ENCODE measurements at regions not wholly inside any gene's neighbourhood (a gene's known extent, or its start where the extent isn't known, plus 50 kb on each side); places are given as distances from the start of the nearest gene placed in this dataset.
"Not testable (repeated sequence)": the region's sequence is repeated elsewhere in the genome, so short reads cannot be mapped to it uniquely, and the experiment has no call there.

DNA sequence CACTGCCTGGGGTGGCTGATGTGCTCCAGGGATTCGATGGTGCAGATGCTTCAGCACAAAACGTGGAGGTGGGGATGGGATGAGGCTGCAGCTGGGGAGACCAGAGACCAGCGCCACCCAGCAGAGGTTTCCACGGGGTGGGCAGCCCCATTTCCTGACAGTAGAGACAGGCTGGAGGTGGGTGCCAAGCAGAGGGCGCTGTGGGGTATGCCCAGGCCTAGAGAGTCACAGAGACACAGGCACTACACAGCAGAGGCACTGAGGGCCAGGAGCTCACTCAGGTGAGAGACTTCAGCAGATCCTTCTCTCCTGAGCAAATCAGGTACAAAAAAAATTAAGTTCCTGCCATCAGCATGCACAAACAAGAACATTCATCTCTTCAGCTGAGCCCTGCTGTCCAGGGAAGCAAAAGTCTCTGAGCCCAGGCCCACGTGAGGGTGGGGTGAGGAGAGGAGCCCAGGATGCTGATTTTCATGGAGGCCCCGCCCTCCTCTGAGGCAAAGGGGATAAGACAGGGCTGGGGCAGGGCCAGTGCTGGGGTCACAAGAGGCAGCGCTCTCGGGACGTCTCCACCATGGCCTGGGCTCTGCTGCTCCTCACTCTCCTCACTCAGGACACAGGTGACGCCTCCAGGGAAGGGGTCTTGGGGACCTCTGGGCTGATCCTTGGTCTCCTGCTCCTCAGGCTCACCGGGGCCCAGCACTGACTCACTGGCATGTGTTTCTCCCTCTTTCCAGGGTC is 53.1 kb downstream of the GGTLC2 start:
- ChIA-PET POLR2A (no interaction called here), CTCF (no interaction called here)
- no peak overlapping the region for H3K4me3 ChIP-seq (ENCODE audit: low read depth, low read length)
- TF ChIP-seq, protein P1, sequence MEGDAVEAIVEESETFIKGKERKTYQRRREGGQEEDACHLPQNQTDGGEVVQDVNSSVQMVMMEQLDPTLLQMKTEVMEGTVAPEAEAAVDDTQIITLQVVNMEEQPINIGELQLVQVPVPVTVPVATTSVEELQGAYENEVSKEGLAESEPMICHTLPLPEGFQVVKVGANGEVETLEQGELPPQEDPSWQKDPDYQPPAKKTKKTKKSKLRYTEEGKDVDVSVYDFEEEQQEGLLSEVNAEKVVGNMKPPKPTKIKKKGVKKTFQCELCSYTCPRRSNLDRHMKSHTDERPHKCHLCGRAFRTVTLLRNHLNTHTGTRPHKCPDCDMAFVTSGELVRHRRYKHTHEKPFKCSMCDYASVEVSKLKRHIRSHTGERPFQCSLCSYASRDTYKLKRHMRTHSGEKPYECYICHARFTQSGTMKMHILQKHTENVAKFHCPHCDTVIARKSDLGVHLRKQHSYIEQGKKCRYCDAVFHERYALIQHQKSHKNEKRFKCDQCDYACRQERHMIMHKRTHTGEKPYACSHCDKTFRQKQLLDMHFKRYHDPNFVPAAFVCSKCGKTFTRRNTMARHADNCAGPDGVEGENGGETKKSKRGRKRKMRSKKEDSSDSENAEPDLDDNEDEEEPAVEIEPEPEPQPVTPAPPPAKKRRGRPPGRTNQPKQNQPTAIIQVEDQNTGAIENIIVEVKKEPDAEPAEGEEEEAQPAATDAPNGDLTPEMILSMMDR (IDR thresholded peaks at IDR 0.05; ENCODE audit: insufficient read depth, low read length, missing control alignments), result no peak
- DNase-seq (ENCODE audit: low read depth, low spot score), result no peak

DNA sequence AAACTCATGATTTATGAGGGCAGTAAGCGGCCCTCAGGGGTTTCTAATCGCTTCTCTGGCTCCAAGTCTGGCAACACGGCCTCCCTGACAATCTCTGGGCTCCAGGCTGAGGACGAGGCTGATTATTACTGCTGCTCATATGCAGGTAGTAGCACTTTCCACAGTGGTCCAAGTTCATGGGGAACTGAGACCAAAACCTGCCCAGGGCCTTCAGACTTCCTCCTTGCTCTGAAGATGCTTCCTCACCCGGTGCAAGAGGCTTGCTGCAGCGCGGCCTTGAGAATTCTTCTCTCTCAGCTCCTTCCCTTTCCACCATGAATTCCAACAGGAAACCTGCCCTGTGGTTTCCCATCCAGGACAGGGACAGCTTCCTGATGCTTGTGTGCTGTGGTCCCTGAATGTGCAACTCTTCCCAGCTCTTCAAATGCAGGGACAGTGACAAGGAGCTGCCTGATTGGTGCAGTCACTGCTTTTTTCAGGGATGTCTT is 53.9 kb downstream of the GGTLC2 start:
- CTCF ChIA-PET, result no interaction called here
- no peak overlapping the region for H3K4me3 ChIP-seq (ENCODE audit: low read depth, low read length)
- TF ChIP-seq, protein P1 (IDR thresholded peaks at IDR 0.05; ENCODE audit: insufficient read depth, low read length, missing control alignments), result no peak
- no peak for DNase-seq (ENCODE audit: low read depth, low spot score)
- POLR2A ChIA-PET, result no interaction called here

DNA sequence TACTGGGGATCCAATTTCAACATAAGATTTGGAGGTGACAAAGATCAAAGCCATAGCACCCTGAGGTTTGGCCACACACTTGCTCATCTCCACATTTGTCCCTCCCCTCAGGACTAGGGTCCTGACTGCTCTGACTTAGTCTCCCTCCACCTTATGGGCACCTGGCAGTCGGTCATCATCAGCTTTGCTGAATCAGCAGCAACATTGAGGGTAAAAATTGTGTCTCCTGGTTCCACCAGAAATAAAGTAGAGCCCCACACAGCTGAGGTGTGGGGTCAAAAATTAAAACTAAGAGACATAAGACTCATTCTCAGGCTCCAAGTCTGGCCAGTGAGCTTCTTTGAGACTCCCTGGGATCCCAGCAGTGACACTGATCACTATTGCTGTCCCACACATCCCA is 56.2 kb downstream of the GGTLC2 start:
- no peak overlapping the region for H3K4me3 ChIP-seq (ENCODE audit: low read depth, low read length)
- TF ChIP-seq, protein P1 (IDR thresholded peaks at IDR 0.05; ENCODE audit: insufficient read depth, low read length, missing control alignments), result no peak
- no peak for DNase-seq (ENCODE audit: low read depth, low spot score)
- ChIA-PET POLR2A (no interaction called here), CTCF (interaction anchor here (1.7 to 3.7 kb wide), 2 partner anchors 9 to 11 kb away, joined by 9 to 17 read pairs; no protein-coding TSS in a partner anchor)

DNA sequence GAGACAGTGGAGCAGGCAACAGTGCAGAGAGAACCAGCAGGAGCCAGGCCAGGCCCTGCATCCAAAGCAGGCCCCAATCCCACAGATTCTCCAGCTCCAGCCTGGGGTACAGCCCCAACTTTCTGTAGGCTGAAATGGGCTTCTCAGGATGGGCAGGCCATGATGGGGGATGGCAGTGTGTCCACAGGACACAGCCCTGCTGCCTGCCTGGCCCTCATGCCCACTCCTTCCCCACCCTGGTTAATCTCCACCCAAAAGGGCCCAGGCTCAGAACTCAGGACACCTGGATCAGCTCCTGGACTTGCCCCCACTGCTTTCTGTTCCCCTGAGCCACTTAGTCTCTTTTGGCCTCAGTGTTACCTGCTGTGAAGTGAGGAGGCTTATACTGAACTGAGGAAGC is 57.1 kb downstream of the GGTLC2 start:
- DNase-seq (ENCODE audit: low read depth, low spot score); POLR2A ChIA-PET; H3K4me3 ChIP-seq (ENCODE audit: low read depth, low read length): not testable (repeated sequence)
- CTCF ChIA-PET, result interaction anchor here (1.2 to 3.7 kb wide), 5 partner anchors 8 to 114 kb away, joined by 3 to 17 read pairs (median 4); no protein-coding TSS in a partner anchor

DNA sequence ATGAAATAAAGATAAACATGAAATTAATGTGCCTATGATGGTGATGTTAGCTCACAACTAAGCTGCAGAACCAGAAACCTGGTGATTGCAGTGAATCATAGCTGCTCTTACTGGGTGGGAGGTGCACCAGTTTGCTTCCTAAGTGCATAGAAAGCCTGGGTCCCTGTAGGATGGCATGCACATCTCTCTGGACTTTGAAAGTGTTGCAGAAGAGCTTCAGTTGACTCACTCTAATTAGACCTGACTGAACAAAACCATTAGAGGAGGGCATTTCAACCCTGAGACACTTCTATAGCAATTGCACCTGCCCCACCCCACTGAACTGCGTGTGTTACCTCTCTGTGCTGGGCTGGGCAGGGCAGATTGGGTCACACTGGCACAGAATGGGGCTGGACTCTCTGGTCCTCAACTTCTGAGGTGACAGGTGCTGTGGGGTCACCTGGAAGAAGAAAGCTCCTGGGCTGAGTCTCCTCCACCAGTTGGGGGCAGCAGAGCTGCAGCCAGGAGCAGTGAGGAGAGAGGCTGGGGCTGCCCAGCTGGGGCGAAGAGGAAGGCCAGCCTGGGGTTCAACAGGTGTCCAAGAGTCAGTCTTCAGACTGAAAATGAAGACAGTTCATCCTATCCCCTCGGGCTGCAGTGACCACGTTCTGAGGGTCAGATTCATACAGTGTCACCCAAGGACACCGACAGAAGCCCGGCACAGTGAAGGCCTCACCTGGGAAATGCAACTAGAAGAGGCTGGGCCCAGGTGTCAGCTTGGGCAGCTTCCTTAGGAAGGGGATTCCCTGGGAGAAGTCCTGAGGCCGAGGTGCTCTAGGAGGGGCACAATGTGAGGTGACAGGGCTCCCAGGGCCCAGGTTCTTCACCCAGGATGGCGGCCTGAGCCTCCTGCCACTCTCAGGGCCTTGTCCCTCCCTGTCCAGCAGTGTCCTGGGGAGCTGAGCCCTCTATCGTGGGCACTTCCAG is 58.1 kb downstream of the GGTLC2 start:
- ChIA-PET CTCF (interaction anchor here (1.1 to 3.7 kb wide), 8 partner anchors 9 to 115 kb away, joined by 3 to 17 read pairs (median 4); no protein-coding TSS in a partner anchor), POLR2A (no interaction called here)
- no peak overlapping the region for H3K4me3 ChIP-seq (ENCODE audit: low read depth, low read length)
- TF ChIP-seq, protein P1 (IDR thresholded peaks at IDR 0.05; ENCODE audit: insufficient read depth, low read length, missing control alignments), result no peak
- DNase-seq (ENCODE audit: low read depth, low spot score), result no peak

DNA sequence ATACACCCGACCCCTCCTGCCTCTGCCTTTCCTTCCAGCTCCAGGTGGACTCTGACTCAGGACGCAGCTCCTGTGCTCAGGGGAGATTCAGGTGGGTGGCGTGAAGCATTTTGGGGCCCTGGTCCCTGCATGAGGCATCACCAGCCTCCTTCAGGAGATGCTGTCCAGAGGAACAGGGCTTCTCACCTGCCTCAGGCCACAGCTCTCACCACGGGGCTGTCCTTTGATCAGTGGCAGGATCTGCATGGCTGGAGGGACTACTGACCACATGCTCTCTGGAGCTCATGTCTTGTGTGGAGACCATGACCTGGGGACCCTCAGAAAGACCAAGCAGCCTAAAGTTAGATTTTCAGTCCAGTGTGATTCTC is 58.8 kb downstream of the GGTLC2 start:
- ChIA-PET CTCF (interaction anchor here (1.1 to 3.7 kb wide), 5 partner anchors 9 to 18 kb away, joined by 3 to 17 read pairs (median 4); no protein-coding TSS in a partner anchor), POLR2A (no interaction called here)
- TF ChIP-seq, protein P1 (IDR thresholded peaks at IDR 0.05; ENCODE audit: insufficient read depth, low read length, missing control alignments), result no peak
- DNase-seq (ENCODE audit: low read depth, low spot score), result no peak
- H3K4me3 ChIP-seq (ENCODE audit: low read depth, low read length), result no peak overlapping the region

Data from AG04449 (cell line).